Natural killer cell treated with Interleukin-12 subunit alpha and Interleukin-12 subunit beta and Interleukin-15 and Interleukin-18, amount 100 ng/mL, for 72 hours (primary cell): ENCODE measurements at regions not wholly inside any gene's neighbourhood (a gene's known extent, or its start where the extent isn't known, plus 50 kb on each side); places are given as distances from the start of the nearest gene placed in this dataset.

Source experiments
- ATAC-seq, 2 donors: fragments of 150-1000 bp; cut with Tn5 transposase in 1 of 2; sonication (Bioruptor Pico), chemical (Tn5 transposase) in 1 of 2; 2 replicates each; pipeline ENCODE4 v1.10.0; 2021
- DNase-seq: peaks from one replicate; pipeline ENCODE4 v3.0.0; 2022; ENCODE audit warnings: low spot score
- H3K27ac Mint-ChIP-seq, 2 donors: 1 replicate in 1 of 2; 2 replicates in 1 of 2; pipeline ENCODE4 v1.8.0; 2022; ENCODE audit warnings: mixed read lengths in 2 of 2, mild to moderate bottlenecking in 1 of 2, moderate library complexity in 1 of 2
- H3K27me3 Mint-ChIP-seq, 2 donors: 1 replicate in 1 of 2; 2 replicates in 1 of 2; pipeline ENCODE4 v1.8.0; 2022; ENCODE audit warnings: mixed read lengths in 2 of 2
- H3K36me3 Mint-ChIP-seq: one replicate; pipeline ENCODE4 v1.8.0; 2022; ENCODE audit warnings: mixed read lengths
- H3K4me1 Mint-ChIP-seq, 2 donors: 1 replicate in 1 of 2; 2 replicates in 1 of 2; pipeline ENCODE4 v1.8.0; 2022; ENCODE audit warnings: low read depth in 2 of 2, mixed read lengths in 2 of 2, mild to moderate bottlenecking in 1 of 2
- H3K4me3 Mint-ChIP-seq: one replicate; pipeline ENCODE4 v1.8.0; 2022; ENCODE audit warnings: mixed read lengths
- H3K9me3 Mint-ChIP-seq: 2 replicates; pipeline ENCODE4 v1.8.0; 2022; ENCODE audit warnings: mixed read lengths

DNA sequence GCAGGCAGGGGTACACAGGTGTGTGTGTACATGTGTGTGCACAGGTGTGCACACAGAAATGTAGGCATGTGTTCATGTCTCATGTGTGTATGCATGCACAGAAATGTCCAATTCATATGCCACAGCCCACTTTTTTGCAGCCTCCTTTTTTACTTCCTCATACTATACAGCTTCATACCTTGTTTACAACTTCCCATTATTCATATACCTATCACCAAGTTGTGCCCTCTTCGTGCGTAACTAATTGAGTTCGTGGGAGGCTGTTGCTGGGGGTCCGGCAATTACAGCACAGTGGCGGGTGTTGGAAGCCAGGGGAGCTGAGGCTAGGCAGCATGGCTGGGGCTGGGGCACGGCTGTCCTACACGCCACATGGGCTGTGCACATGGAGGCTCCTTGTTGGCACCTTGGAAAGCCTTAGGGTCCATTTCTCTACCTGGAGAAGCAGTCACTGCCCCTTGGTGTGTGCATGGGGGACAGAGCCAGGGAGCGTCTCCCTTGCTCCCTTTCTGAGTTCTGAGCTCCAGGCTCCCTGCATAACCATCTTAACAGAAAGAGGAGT is 266.7 kb downstream of the ENGASE start:
- Mint-ChIP-seq H3K4me1 (no peaks in the 10 kb centered on the region), H3K27me3 (peaks cover 9 to 11% of the 10 kb centered on the region in 2 donors), H3K4me3 (no peak overlapping the region), H3K27ac (no peak overlapping the region), H3K9me3 (no peaks in the 10 kb centered on the region), H3K36me3 (no peaks in the 10 kb centered on the region)
- DNase-seq (no peak), ATAC-seq (peak in 1 of 2 donors; percentile 41)

DNA sequence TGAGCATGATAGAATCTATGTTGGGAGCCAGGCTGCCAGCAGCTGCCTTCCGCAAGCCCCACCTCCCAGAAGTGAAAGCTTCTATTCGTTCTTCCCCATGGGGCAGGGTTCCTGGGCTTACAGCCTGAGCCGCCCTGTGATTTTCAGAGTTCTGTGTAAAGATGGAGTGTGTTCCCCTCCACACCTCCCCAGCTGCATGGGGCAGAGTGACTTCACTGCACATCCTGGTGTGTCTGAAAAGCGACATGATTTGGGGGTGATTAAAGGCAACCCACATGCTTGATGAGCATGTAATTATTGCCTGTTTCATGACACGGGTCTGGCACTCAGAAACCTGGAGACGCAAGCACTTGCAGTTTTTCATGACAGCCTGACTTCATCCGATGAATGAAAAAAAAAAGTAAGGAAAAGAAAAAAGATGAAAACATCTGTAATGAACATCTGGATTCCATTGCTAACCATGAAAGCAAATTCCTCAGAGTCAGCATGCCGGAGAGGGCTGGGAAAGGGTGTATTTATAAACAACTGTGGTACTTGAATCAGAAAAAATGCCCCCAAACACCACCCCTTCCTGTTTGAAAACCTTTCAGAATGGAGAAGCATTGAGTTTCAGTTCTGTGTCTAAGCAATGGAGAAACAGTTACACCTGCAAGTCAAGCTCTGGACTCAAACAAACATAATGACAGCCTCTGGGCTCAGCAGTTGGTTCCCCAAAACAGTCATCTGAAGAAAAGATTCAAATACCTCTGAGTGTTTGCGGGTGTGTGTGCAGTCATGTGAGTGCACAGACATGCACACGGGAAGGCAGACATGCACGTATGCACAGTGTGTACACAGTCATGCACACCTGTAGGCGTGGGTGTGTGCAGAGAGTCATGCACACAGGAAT is 266.0 kb downstream of the ENGASE start:
- H3K36me3 Mint-ChIP-seq: no peaks in the 10 kb centered on the region
- no peaks in the 10 kb centered on the region for H3K4me1 Mint-ChIP-seq
- H3K27me3 Mint-ChIP-seq: peaks cover 10 to 14% of the 10 kb centered on the region in 2 donors
- no peak for DNase-seq
- no peak for ATAC-seq
- no peak overlapping the region for H3K4me3 Mint-ChIP-seq
- no peak overlapping the region for H3K27ac Mint-ChIP-seq
- no peaks in the 10 kb centered on the region for H3K9me3 Mint-ChIP-seq

DNA sequence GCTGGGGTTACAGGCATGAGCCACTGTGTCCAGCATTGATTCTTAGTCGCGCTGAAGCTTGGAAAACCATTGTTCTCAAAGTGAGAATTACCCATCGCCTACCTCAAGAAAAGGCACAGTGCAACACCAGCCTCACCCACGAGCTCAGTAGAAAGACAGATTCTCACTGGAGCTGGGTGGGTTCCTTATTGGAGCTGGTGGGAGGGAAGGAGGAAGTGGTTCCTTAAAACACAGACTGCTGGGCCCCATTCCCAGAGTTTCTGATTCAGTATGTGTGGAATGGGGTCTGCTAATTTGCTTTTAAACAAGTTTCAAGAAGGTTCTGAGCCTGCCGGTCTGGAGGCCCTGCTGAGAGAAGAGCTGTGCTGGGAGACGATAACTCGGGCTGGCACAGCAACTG is 264.7 kb downstream of the ENGASE start:
- ATAC-seq: no peak
- H3K27ac Mint-ChIP-seq: no peak overlapping the region
- no peak overlapping the region for H3K4me3 Mint-ChIP-seq
- no peaks in the 10 kb centered on the region for H3K9me3 Mint-ChIP-seq
- no peaks in the 10 kb centered on the region for H3K4me1 Mint-ChIP-seq
- DNase-seq: no peak
- H3K36me3 Mint-ChIP-seq: no peaks in the 10 kb centered on the region
- peaks cover 3 to 8% of the 10 kb centered on the region in 2 donors for H3K27me3 Mint-ChIP-seq

DNA sequence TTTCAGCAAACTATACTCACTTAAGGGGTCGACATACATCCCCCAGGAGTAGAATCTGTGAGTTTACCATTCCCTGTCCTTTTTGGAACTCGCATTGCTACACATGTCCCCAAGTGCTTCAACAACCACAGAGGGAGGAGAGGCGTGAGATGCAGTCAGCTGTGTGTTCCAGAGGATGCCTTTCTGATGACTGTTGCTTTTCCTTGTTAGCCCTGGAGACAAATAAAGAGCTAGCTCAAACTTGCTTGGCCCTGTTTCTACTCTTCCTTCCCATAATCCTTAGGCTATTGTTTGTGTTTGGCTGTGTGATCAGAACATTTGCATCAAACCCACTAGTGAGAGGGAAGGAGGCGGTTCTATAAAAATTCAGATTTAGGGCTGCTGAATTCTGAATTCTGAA is 264.0 kb downstream of the ENGASE start:
- ATAC-seq (no peak), DNase-seq (no peak)
- H3K4me1 Mint-ChIP-seq: no peaks in the 10 kb centered on the region
- no peak overlapping the region for H3K4me3 Mint-ChIP-seq
- peaks cover 9 to 15% of the 10 kb centered on the region in 2 donors for H3K27me3 Mint-ChIP-seq
- H3K27ac Mint-ChIP-seq: no peak overlapping the region
- H3K36me3 Mint-ChIP-seq: no peaks in the 10 kb centered on the region
- H3K9me3 Mint-ChIP-seq: no peaks in the 10 kb centered on the region

DNA sequence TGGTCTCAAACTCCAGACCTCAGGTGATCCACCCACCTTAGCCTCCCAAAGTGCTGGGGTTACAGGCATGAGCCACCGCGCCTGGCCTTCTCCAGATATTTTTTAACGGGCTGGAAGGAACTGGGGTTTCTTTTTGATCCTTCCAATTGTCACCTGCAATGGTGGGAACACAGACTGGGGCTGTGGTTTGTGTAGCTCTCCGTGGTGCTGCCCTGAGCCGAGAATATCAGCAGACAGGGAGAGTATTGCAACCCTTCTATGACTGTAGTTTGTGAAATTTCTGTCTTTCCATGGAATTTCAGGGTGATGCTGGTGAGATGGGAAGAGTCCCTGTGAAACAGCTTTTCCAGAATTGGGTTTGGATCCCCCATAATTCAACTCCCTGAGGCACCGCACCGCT is 263.5 kb downstream of the ENGASE start:
- H3K4me1 Mint-ChIP-seq: no peaks in the 10 kb centered on the region
- H3K9me3 Mint-ChIP-seq: no peaks in the 10 kb centered on the region
- H3K27ac Mint-ChIP-seq: no peak overlapping the region
- peaks cover 9 to 17% of the 10 kb centered on the region in 2 donors for H3K27me3 Mint-ChIP-seq
- H3K36me3 Mint-ChIP-seq: no peaks in the 10 kb centered on the region
- no peak overlapping the region for H3K4me3 Mint-ChIP-seq
- no peak for ATAC-seq
- no peak for DNase-seq

- Mint-ChIP-seq H3K4me3 (no peak overlapping the region), H3K9me3 (no peaks in the 10 kb centered on the region), H3K36me3 (no peaks in the 10 kb centered on the region), H3K27me3 (peaks cover 15 to 28% of the 10 kb centered on the region in 2 donors), H3K27ac (no peak overlapping the region), H3K4me1 (no peaks in the 10 kb centered on the region)
- no peak for DNase-seq
- ATAC-seq: no peak
Measured at GRCh38 chr17:79337053-79337452, 262.4 kb downstream of the ENGASE start.

DNA sequence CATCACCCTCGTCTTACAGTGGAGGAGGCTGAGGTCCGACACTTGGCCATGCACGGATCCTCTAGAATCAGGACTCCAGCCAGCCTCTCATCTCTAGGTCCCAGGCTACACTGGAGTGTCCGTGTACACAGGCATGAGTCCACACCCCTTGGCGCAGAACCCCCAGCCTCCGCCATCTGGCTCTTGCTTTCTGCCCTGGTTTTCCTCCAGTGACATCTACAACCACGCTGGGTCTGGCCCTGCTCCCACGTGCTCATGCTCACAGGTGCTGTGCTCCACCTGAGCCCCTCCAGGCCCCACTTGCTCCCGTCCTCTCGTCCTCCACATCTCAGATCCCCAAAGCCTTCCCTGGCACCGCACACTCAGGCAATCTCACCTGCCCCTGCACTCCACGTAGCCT is 260.8 kb downstream of the ENGASE start:
- no peaks in the 10 kb centered on the region for H3K9me3 Mint-ChIP-seq
- H3K4me1 Mint-ChIP-seq: no peaks in the 10 kb centered on the region
- H3K27me3 Mint-ChIP-seq: peaks cover 12 to 37% of the 10 kb centered on the region in 2 donors
- DNase-seq: no peak
- no peak overlapping the region for H3K27ac Mint-ChIP-seq
- no peaks in the 10 kb centered on the region for H3K36me3 Mint-ChIP-seq
- no peak overlapping the region for H3K4me3 Mint-ChIP-seq
- ATAC-seq: no peak

DNA sequence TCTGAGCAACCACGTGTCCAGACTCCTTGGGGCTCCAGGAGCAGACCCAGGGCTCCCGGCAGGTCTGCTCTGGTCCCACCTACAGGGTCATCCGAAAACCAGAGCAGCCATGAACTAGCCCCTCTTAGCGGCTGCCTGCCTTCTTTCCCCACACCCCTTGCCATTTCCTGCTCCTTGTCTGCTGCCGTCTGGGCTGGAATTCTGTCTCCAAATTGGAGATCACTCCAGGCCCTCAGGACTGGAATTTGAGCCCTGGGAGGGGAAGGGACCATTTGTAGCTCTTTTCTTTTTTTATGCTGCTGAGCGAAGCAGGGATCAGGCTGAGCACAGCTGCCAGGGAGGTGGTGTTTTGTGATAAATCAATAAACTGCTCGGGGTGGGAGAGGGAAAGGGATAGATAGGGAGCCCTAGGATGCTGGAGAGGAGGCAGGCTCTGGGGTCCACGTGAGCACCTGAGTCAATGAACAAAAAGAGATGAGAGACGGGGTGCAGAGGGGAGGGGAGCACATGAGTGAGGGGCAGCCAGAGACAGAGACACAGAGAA is 257.5 kb downstream of the ENGASE start:
- Mint-ChIP-seq H3K9me3 (no peaks in the 10 kb centered on the region), H3K36me3 (no peaks in the 10 kb centered on the region), H3K27ac (no peak overlapping the region), H3K4me1 (no peaks in the 10 kb centered on the region), H3K4me3 (no peak overlapping the region), H3K27me3 (peaks cover 18 to 44% of the 10 kb centered on the region in 2 donors)
- ATAC-seq (no peak), DNase-seq (no peak)

DNA sequence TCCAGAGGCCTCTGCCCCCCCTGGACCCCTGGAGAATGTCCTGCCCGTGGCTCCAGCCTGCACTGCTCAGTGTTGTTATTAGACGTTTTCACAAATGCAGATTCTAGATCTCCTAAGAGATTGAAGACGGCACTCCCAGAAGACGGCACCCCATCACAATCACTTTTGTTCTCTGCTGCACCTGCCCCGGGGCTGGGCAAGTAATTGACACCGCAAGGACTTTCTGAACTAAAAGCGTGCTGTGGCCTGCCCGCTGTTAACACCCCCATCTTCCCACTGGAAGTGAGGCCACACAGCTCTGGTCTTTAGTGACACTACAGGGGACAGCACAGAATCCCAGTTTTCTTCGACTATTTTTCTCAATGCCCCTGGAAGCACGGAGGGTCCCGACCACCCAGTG is 256.9 kb downstream of the ENGASE start:
- H3K4me3 Mint-ChIP-seq: no peak overlapping the region
- H3K27ac Mint-ChIP-seq: no peak overlapping the region
- H3K4me1 Mint-ChIP-seq: no peaks in the 10 kb centered on the region
- H3K36me3 Mint-ChIP-seq: no peaks in the 10 kb centered on the region
- DNase-seq: no peak
- no peaks in the 10 kb centered on the region for H3K9me3 Mint-ChIP-seq
- ATAC-seq: no peak
- H3K27me3 Mint-ChIP-seq: peaks cover 20 to 44% of the 10 kb centered on the region in 2 donors

DNA sequence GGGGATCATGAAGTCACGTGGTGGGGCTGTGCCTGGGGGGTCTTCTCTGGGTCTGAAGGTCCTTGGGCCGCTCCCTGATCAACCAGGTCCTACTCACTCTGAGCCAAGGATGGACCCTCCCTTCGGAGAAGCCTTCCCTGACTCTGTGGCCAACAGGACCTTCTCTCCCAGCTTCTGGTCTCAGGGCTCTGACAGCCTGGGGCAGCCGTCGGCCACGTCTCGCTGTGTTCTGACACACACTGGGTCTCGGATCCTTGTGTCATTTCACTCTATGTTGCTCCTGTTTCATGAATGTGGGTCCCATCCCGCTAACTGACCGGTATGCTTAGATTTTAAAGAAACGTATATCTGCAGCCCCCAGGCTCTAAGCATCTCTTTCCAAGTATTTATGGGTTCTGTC is 256.1 kb downstream of the ENGASE start:
- H3K4me1 Mint-ChIP-seq: no peaks in the 10 kb centered on the region
- peaks cover 22 to 40% of the 10 kb centered on the region in 2 donors for H3K27me3 Mint-ChIP-seq
- no peak overlapping the region for H3K27ac Mint-ChIP-seq
- H3K36me3 Mint-ChIP-seq: no peaks in the 10 kb centered on the region
- no peak overlapping the region for H3K4me3 Mint-ChIP-seq
- no peaks in the 10 kb centered on the region for H3K9me3 Mint-ChIP-seq
- no peak for DNase-seq
- no peak for ATAC-seq

- Mint-ChIP-seq H3K27ac (no peak overlapping the region), H3K4me3 (no peak overlapping the region), H3K27me3 (peaks cover 23 to 38% of the 10 kb centered on the region in 2 donors), H3K9me3 (no peaks in the 10 kb centered on the region), H3K36me3 (no peaks in the 10 kb centered on the region), H3K4me1 (no peaks in the 10 kb centered on the region)
- ATAC-seq (no peak), DNase-seq (no peak)
Measured at GRCh38 chr17:79330229-79330628, 255.6 kb downstream of the ENGASE start.

- Mint-ChIP-seq H3K27me3 (peaks cover 10 to 14% of the 10 kb centered on the region in 2 donors), H3K9me3 (no peaks in the 10 kb centered on the region), H3K27ac (no peak overlapping the region), H3K4me3 (no peak overlapping the region), H3K4me1 (no peaks in the 10 kb centered on the region), H3K36me3 (no peaks in the 10 kb centered on the region)
- ATAC-seq (no peak), DNase-seq (no peak)
Measured at GRCh38 chr17:79326814-79327213, 252.2 kb downstream of the ENGASE start.

DNA sequence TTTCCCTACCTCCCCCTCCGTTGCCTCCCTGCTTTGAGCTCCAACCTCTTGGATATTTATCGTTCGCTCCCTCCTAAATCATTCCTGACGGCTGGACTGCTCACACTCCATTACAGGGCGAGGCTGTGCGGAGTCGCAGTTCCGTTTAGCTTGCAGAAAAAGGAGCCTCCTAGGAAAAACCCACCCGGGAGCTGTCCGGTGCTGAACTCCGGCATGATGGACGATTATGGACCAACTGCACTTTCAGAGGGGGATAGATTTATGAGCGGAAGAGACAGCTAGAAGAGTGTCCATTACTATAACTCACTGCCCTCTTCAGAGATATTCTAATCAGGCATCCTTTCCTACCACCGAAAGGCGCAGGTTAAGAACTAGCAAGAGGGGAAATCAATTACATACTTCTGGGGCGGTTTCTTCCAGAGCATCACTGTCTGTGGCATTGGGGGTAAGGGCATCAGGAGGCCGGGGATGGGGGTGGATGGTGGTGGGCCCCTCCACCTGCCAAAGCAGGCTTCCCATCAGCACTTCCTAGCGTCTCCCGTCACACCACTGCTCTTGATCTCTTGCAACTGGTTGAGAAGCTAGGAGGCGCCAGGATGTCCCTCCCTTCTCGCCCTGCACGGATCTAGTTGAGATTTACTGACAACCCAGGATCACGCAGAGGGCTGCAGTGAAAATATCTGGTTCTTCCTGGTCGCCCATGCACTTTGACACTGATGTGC is 251.2 kb downstream of the ENGASE start:
- Mint-ChIP-seq H3K4me1 (no peaks in the 10 kb centered on the region), H3K9me3 (no peaks in the 10 kb centered on the region), H3K27ac (no peak overlapping the region), H3K36me3 (no peaks in the 10 kb centered on the region), H3K4me3 (no peak overlapping the region), H3K27me3 (peaks cover 7 to 10% of the 10 kb centered on the region in 2 donors)
- DNase-seq: no peak
- ATAC-seq: no peak

DNA sequence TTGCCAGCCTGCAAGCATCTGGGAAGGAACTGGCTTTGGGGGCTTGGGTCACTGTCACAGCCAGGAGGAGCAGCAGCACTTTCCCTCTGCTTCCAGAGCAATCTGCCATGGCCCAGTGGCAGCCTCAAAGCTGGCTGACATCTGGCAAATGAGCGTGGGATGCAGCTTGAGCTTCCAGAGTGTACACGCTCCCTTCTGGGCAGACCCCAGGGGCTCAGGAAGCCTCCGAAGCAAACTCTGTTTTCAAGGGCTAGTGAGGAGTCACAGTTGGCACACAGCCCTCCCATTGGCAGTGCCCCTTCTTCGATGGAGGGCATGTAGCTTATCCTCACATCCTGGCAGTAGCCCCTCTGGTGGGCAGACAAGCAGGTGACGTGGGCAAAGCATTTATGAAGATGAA is 249.6 kb downstream of the ENGASE start:
- no peaks in the 10 kb centered on the region for H3K4me1 Mint-ChIP-seq
- no peak for ATAC-seq
- peaks cover 7 to 14% of the 10 kb centered on the region in 2 donors for H3K27me3 Mint-ChIP-seq
- H3K9me3 Mint-ChIP-seq: no peaks in the 10 kb centered on the region
- no peaks in the 10 kb centered on the region for H3K36me3 Mint-ChIP-seq
- no peak overlapping the region for H3K4me3 Mint-ChIP-seq
- no peak overlapping the region for H3K27ac Mint-ChIP-seq
- DNase-seq: no peak
